RWPE2 (cell line): ENCODE measurements at regions not wholly inside any gene's neighbourhood (a gene's known extent, or its start where the extent isn't known, plus 50 kb on each side); places are given as distances from the start of the nearest gene placed in this dataset.

Experiments used
- ATAC-seq: fragments of 200-7000 bp; cut with Tn5 transposase; 3 replicates; pipeline ENCODE4 v1.9.1; 2021; ENCODE audit warnings: low read depth
- DNase-seq: peaks from one replicate; pipeline ENCODE4 v3.0.0-alpha.2; 2020; ENCODE audit warnings: low spot score
- H3K27ac ChIP-seq: fragments of 450-650 bp; 2 replicates; pipeline ENCODE4 v1.5.1; 2017; ENCODE audit warnings: mild to moderate bottlenecking; ENCODE audit not compliant: poor library complexity, severe bottlenecking
- H3K27me3 ChIP-seq: fragments of 250-450 bp; sonication (Bioruptor Pico); 2 replicates; pipeline ENCODE4 v1.5.1; 2021; ENCODE audit warnings: mild to moderate bottlenecking, moderate library complexity; ENCODE audit not compliant: insufficient read depth, poor library complexity, severe bottlenecking
- H3K36me3 ChIP-seq: fragments of 250-450 bp; sonication (Bioruptor Pico); 2 replicates; pipeline ENCODE4 v1.5.1; 2020; ENCODE audit warnings: low read depth, mild to moderate bottlenecking, moderate library complexity
- H3K4me1 ChIP-seq: fragments of 250-450 bp; sonication (Bioruptor Pico); 2 replicates; pipeline ENCODE4 v1.5.1; 2021; ENCODE audit warnings: mild to moderate bottlenecking, moderate library complexity; ENCODE audit not compliant: insufficient read depth, poor library complexity, severe bottlenecking
- H3K4me3 ChIP-seq: fragments of 250-450 bp; sonication (Bioruptor Pico); 2 replicates; pipeline ENCODE4 v1.5.1; 2021; ENCODE audit warnings: mild to moderate bottlenecking, moderate library complexity; ENCODE audit not compliant: severe bottlenecking
- H3K9me3 ChIP-seq: fragments of 250-450 bp; sonication (Bioruptor Pico); 2 replicates; pipeline ENCODE4 v1.5.1; 2021; ENCODE audit warnings: mild to moderate bottlenecking, moderate library complexity; ENCODE audit not compliant: severe bottlenecking
- CTCF ChIP-seq: fragments of 450-650 bp; IDR thresholded peaks from one replicate; pipeline ENCODE4 v1.5.1; 2017; ENCODE audit warnings: mild to moderate bottlenecking, moderate library complexity; ENCODE audit not compliant: poor library complexity, severe bottlenecking

- Histone ChIP-seq H3K27me3 (no peaks in the 10 kb centered on the region), H3K4me1 (no peaks in the 10 kb centered on the region), H3K9me3 (no peaks in the 10 kb centered on the region), H3K36me3 (no peaks in the 10 kb centered on the region), H3K4me3 (no peak overlapping the region), H3K27ac (no peak overlapping the region)
- no peak for TF ChIP-seq CTCF
- no peak for DNase-seq
- no peak for ATAC-seq
Measured at GRCh38 chr12:42010715-42011114, 134.0 kb downstream of the GXYLT1 start.

GRCh38 chr12:42010257-42010656 lies 134.4 kb downstream of the GXYLT1 start:
- H3K4me3 ChIP-seq: no peak overlapping the region
- DNase-seq: no peak
- H3K36me3 ChIP-seq: no peaks in the 10 kb centered on the region
- H3K4me1 ChIP-seq: no peaks in the 10 kb centered on the region
- no peak for ATAC-seq
- no peak for TF ChIP-seq CTCF
- H3K9me3 ChIP-seq: no peaks in the 10 kb centered on the region
- H3K27me3 ChIP-seq: no peaks in the 10 kb centered on the region
- no peak overlapping the region for H3K27ac ChIP-seq

GRCh38 chr12:42008996-42009395 lies 135.7 kb downstream of the GXYLT1 start:
- H3K4me1 ChIP-seq: no peaks in the 10 kb centered on the region
- no peak overlapping the region for H3K27ac ChIP-seq
- no peak for TF ChIP-seq CTCF
- H3K4me3 ChIP-seq: no peak overlapping the region
- ATAC-seq (no peak), DNase-seq (no peak)
- H3K36me3 ChIP-seq: no peaks in the 10 kb centered on the region
- H3K27me3 ChIP-seq: no peaks in the 10 kb centered on the region
- H3K9me3 ChIP-seq: no peaks in the 10 kb centered on the region

GRCh38 chr12:42003031-42003430 lies 141.6 kb downstream of the GXYLT1 start:
- Histone ChIP-seq H3K36me3 (no peaks in the 10 kb centered on the region), H3K4me1 (no peaks in the 10 kb centered on the region), H3K27ac (no peak overlapping the region), H3K27me3 (no peaks in the 10 kb centered on the region), H3K4me3 (no peak overlapping the region), H3K9me3 (no peaks in the 10 kb centered on the region)
- TF ChIP-seq CTCF: no peak
- ATAC-seq (no peak), DNase-seq (no peak)

GRCh38 chr12:42002563-42002962 lies 142.1 kb downstream of the GXYLT1 start:
- ATAC-seq: no peak
- no peak for TF ChIP-seq CTCF
- Histone ChIP-seq H3K9me3 (no peaks in the 10 kb centered on the region), H3K27me3 (no peaks in the 10 kb centered on the region), H3K4me1 (no peaks in the 10 kb centered on the region), H3K36me3 (no peaks in the 10 kb centered on the region), H3K4me3 (no peak overlapping the region), H3K27ac (no peak overlapping the region)
- no peak for DNase-seq
